OCI-LY1 (cell line): ENCODE measurements at regions not wholly inside any gene's neighbourhood (a gene's known extent, or its start where the extent isn't known, plus 50 kb on each side); places are given as distances from the start of the nearest gene placed in this dataset.

Experiments
- EZH2 ChIP-seq: fragments of 200-600 bp; sonication (generic), shearing (Covaris generic); IDR thresholded peaks from 2 replicates; pipeline ENCODE4 v1.8.0; 2017; ENCODE audit warnings: borderline replicate concordance, mixed run types, mild to moderate bottlenecking, antibody characterized with exemption, low read length, moderate library complexity, mixed read lengths
- TF ChIP-seq, protein P1 (sequence below): fragments of 200-600 bp; sonication (generic), shearing (Covaris generic); IDR thresholded peaks from 2 replicates; pipeline ENCODE4 v1.5.1; 2017; ENCODE audit warnings: mild to moderate bottlenecking, antibody characterized with exemption, low read length, moderate library complexity, mixed read lengths

- TF ChIP-seq, protein P1, sequence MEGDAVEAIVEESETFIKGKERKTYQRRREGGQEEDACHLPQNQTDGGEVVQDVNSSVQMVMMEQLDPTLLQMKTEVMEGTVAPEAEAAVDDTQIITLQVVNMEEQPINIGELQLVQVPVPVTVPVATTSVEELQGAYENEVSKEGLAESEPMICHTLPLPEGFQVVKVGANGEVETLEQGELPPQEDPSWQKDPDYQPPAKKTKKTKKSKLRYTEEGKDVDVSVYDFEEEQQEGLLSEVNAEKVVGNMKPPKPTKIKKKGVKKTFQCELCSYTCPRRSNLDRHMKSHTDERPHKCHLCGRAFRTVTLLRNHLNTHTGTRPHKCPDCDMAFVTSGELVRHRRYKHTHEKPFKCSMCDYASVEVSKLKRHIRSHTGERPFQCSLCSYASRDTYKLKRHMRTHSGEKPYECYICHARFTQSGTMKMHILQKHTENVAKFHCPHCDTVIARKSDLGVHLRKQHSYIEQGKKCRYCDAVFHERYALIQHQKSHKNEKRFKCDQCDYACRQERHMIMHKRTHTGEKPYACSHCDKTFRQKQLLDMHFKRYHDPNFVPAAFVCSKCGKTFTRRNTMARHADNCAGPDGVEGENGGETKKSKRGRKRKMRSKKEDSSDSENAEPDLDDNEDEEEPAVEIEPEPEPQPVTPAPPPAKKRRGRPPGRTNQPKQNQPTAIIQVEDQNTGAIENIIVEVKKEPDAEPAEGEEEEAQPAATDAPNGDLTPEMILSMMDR, result no peak
- TF ChIP-seq EZH2, result no peak
Observed at GRCh38 chr2:188789951-188790350, 184.2 kb upstream of the COL3A1 start.
